ENCODE measurements at regions not wholly inside any gene's neighbourhood (a gene's known extent, or its start where the extent isn't known, plus 50 kb on each side); places are given as distances from the start of the nearest gene placed in this dataset.

GRCh38 chr2:53111004-53111403, 656.6 kb upstream of the CHAC2 start:
- ATAC-seq (no peak), DNase-seq (no peak)

- ATAC-seq = no peak
- no peak for DNase-seq
These were observed 659.4 kb upstream of the CHAC2 start for GRCh38 chr2:53108246-53108645.

GRCh38 chr2:53104263-53104662, 663.3 kb upstream of the CHAC2 start:
- ATAC-seq (no peak), DNase-seq (no peak)

GRCh38 chr2:53103679-53104078, 663.9 kb upstream of the CHAC2 start:
- DNase-seq = no peak
- no peak for ATAC-seq

GRCh38 chr2:53098696-53099078, 668.9 kb upstream of the CHAC2 start:
- ATAC-seq (no peak), DNase-seq (no peak)

- no peak for ATAC-seq
- DNase-seq = no peak
These were observed 671.3 kb upstream of the CHAC2 start for GRCh38 chr2:53096351-53096750.

- ATAC-seq = no peak
- no peak for DNase-seq
These were observed 671.9 kb upstream of the CHAC2 start for GRCh38 chr2:53095664-53096063.

- no peak for ATAC-seq
- no peak for DNase-seq
These were observed 672.4 kb upstream of the CHAC2 start for GRCh38 chr2:53095227-53095626.

- ATAC-seq (no peak), DNase-seq (no peak)
These were observed 674.2 kb upstream of the CHAC2 start for GRCh38 chr2:53093355-53093754.

GRCh38 chr2:53091183-53091582, 676.4 kb upstream of the CHAC2 start:
- DNase-seq = no peak
- no peak for ATAC-seq

- ATAC-seq (no peak), DNase-seq (no peak)
These were observed 679.6 kb upstream of the CHAC2 start for GRCh38 chr2:53087874-53088461.

GRCh38 chr2:53087262-53087873, 680.2 kb upstream of the CHAC2 start:
- no peak for ATAC-seq

GRCh38 chr2:53077413-53077812, 690.2 kb upstream of the CHAC2 start:
- ATAC-seq (no peak), DNase-seq (no peak)

More at GRCh38 chr2:53087262-53087873, 680.2 kb upstream of the CHAC2 start:
- DNase-seq = no peak

GRCh38 chr2:53075760-53076159, 691.8 kb upstream of the CHAC2 start:
- ATAC-seq (no peak), DNase-seq (no peak)

GRCh38 chr2:53067533-53067932, 700.1 kb upstream of the CHAC2 start:
- no peak for DNase-seq
- ATAC-seq = no peak

GRCh38 chr2:53067056-53067455, 700.5 kb upstream of the CHAC2 start:
- no peak for DNase-seq
- ATAC-seq = no peak

GRCh38 chr2:53064154-53064553, 703.5 kb upstream of the CHAC2 start:
- ATAC-seq (no peak), DNase-seq (no peak)

- ATAC-seq (no peak), DNase-seq (no peak)
These were observed 709.1 kb upstream of the CHAC2 start for GRCh38 chr2:53058526-53058925.

GRCh38 chr2:53053937-53054336, 713.7 kb upstream of the CHAC2 start:
- ATAC-seq (no peak), DNase-seq (no peak)

- no peak for DNase-seq
- ATAC-seq = no peak
These were observed 716.4 kb upstream of the CHAC2 start for GRCh38 chr2:53051157-53051556.

GRCh38 chr2:53040536-53041229, 726.9 kb upstream of the CHAC2 start:
- ATAC-seq = no peak
- no peak for DNase-seq

GRCh38 chr2:53036196-53036595, 731.4 kb upstream of the CHAC2 start:
- ATAC-seq (no peak), DNase-seq (no peak)

GRCh38 chr2:53035153-53035552, 732.5 kb upstream of the CHAC2 start:
- DNase-seq (no peak), ATAC-seq (no peak)

- no peak for DNase-seq
- no peak for ATAC-seq
These were observed 734.2 kb upstream of the CHAC2 start for GRCh38 chr2:53033411-53033810.

Measured in stimulated activated naive CD8-positive, alpha-beta T cell treated with anti-CD3 and anti-CD28 coated beads, Interleukin-15, Interleukin-2, amounts not matched to agents 100 U/mL and 50 U/mL, for 24 hours (primary cell).